ENCODE measurements at regions not wholly inside any gene's neighbourhood (a gene's known extent, or its start where the extent isn't known, plus 50 kb on each side); places are given as distances from the start of the nearest gene placed in this dataset.

- DNase-seq, result no peak
These were observed 2127.3 kb upstream of the WWC1 start for GRCh38 chr5:166163996-166164610.

- peak in 2 of 3 donors; percentile 6 to 34 for DNase-seq
These were observed 2125.8 kb upstream of the WWC1 start for GRCh38 chr5:166165596-166165995.

GRCh38 chr5:166166071-166166470 lies 2125.4 kb upstream of the WWC1 start:
- no peak for DNase-seq

GRCh38 chr5:166172597-166172996 lies 2118.8 kb upstream of the WWC1 start:
- DNase-seq, result no peak

GRCh38 chr5:166178411-166179080 lies 2112.9 kb upstream of the WWC1 start:
- peak; percentile 7 to 79 (median 38) for DNase-seq

GRCh38 chr5:166185185-166185584 lies 2106.3 kb upstream of the WWC1 start:
- no peak for DNase-seq

GRCh38 chr5:166188501-166189325 lies 2102.7 kb upstream of the WWC1 start:
- no peak for DNase-seq

- no peak for DNase-seq
These were observed 2098.7 kb upstream of the WWC1 start for GRCh38 chr5:166192696-166193095.

- DNase-seq, result no peak
These were observed 2095.5 kb upstream of the WWC1 start for GRCh38 chr5:166195981-166196380.

GRCh38 chr5:166200532-166200931 lies 2090.9 kb upstream of the WWC1 start:
- DNase-seq, result no peak

- no peak for DNase-seq
These were observed 2079.8 kb upstream of the WWC1 start for GRCh38 chr5:166211640-166212039.

- DNase-seq, result no peak
These were observed 2055.1 kb upstream of the WWC1 start for GRCh38 chr5:166236327-166236726.

GRCh38 chr5:166240705-166241104 lies 2050.7 kb upstream of the WWC1 start:
- DNase-seq, result no peak

GRCh38 chr5:166245556-166245955 lies 2045.9 kb upstream of the WWC1 start:
- DNase-seq, result no peak

GRCh38 chr5:166251786-166252185 lies 2039.7 kb upstream of the WWC1 start:
- DNase-seq, result no peak

- DNase-seq, result no peak
These were observed 2033.8 kb upstream of the WWC1 start for GRCh38 chr5:166257661-166258060.

GRCh38 chr5:166262395-166262794 lies 2029.0 kb upstream of the WWC1 start:
- no peak for DNase-seq

GRCh38 chr5:166267907-166268306 lies 2023.5 kb upstream of the WWC1 start:
- DNase-seq, result peak in 2 of 3 donors; percentile 11 to 34

GRCh38 chr5:166270712-166271111 lies 2020.7 kb upstream of the WWC1 start:
- no peak for DNase-seq

GRCh38 chr5:166276006-166276405 lies 2015.4 kb upstream of the WWC1 start:
- DNase-seq, result no peak

GRCh38 chr5:166279828-166280227 lies 2011.6 kb upstream of the WWC1 start:
- DNase-seq, result no peak

GRCh38 chr5:166281433-166281832 lies 2010.0 kb upstream of the WWC1 start:
- peak in 1 of 3 donors; percentile 12 for DNase-seq

- DNase-seq, result no peak
These were observed 2008.5 kb upstream of the WWC1 start for GRCh38 chr5:166282939-166283338.

Measured in muscle of back (tissue), 3 donors.